HG03558 (cell line): ENCODE measurements at regions not wholly inside any gene's neighbourhood (a gene's known extent, or its start where the extent isn't known, plus 50 kb on each side); places are given as distances from the start of the nearest gene placed in this dataset.
"Not testable (repeated sequence)": the region's sequence is repeated elsewhere in the genome, so short reads cannot be mapped to it uniquely, and the experiment has no call there.

Source experiments
- ATAC-seq: cut with Tn5 transposase; IDR thresholded peaks from one replicate; pipeline ENCODE4 v1.9.1; 2021; ENCODE audit warnings: moderate number of reproducible peaks; ENCODE audit not compliant: unreplicated experiment; ENCODE audit errors: extremely low read depth

- not testable (repeated sequence) for ATAC-seq
Measured at GRCh38 chr6:9290342-9290741, 855.0 kb upstream of the SLC35B3 start.

DNA sequence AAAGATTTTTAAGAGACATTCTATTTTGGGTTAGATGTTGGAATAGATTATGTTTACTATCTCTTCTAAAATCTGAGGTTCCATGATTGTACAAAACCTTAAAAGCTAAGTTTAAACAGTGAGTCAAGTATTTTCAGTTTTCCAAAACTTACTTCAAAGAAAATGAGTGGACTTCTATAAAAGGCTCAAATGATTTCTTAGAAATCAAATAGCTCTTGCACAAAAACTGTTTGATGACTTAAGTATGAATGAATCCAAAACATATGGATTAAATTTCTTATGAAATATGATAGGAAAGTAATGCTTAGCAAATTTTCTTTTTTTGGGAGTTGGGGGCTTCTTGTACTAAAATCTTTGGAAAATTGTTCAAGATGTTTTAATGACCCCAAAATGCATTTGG, 837.3 kb upstream of the SLC35B3 start:
- no peak for ATAC-seq

DNA sequence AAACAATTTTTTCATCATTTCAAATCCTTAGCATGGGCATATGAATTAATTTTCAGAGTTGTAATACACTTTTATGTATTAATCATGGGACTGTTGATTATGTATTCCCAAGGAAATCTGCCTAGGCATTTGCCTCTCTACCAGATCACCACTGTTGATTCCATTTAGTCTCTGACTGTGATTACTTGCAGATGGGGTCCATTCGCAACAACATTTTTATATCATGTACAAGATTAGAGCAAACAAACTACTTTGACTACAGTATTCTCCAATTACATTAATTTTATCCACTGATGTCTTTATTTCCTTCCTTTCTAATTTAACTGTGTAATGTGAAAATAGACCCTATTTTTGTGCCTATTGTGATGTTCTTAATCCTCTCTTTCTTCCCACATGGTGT, 831.4 kb upstream of the SLC35B3 start:
- no peak for ATAC-seq

GRCh38 chr6:9257215-9257614, 821.9 kb upstream of the SLC35B3 start:
- no peak for ATAC-seq

DNA sequence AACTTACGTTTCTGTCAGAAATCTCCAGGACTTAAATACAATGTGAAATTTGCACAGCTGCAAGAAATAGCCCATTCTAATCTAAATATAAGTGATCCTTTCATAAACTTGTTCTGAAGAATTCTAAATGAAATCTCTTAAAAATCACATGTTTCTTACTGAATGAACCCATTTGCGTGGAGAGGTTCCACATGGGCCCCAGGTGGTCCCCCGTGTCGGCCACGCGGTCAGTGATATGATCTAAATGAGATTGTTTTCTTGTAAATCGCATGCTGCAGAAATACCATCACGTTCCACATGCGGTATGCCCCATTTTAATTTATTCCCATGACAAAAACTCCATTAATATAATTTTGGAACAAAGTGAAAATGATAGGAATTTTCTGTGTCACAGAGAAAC, 818.9 kb upstream of the SLC35B3 start:
- no peak for ATAC-seq

- ATAC-seq = no peak
Measured at GRCh38 chr6:9252799-9253198, 817.5 kb upstream of the SLC35B3 start.

DNA sequence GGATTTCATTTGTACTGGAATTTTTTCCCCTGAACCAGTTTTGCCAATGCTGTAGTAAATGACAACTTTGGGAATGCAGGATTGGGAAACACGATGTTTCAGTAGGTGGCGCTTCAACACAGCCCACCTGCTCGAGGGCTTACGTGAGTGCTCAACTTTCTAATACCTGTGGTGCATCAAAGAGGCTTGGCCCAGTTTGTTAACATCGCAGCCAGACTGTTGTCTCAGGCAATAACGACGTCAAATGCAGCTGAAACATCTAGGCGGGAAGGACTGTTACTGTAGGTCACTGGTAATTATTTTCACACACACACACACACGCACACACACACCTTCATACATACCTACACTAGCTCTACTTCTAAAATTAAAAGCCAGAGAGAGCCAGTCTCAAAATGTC, 815.5 kb upstream of the SLC35B3 start:
- no peak for ATAC-seq

- no peak for ATAC-seq
Measured at GRCh38 chr6:9248133-9248532, 812.8 kb upstream of the SLC35B3 start.

DNA sequence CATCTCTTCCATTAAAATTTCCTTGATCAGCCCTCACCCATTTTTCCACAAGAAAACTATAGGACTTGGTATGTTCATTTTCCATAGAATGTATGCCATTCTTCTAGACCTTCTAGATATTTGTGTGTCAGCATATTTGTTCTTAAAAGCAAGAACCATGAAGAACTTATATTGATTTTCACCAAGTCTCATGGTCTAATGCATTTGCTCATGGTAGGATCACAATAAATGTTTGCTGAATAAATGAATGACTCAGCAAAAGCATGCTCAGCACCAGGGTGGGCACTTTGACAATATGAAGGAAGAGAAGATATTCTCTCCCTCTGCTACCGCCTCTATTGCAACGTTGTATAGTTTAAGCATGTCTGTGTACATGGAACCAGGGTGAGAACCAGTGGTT, 805.5 kb upstream of the SLC35B3 start:
- no peak for ATAC-seq

- no peak for ATAC-seq
Measured at GRCh38 chr6:9236443-9236842, 801.1 kb upstream of the SLC35B3 start.

- ATAC-seq = no peak
Measured at GRCh38 chr6:9233686-9234085, 798.3 kb upstream of the SLC35B3 start.

DNA sequence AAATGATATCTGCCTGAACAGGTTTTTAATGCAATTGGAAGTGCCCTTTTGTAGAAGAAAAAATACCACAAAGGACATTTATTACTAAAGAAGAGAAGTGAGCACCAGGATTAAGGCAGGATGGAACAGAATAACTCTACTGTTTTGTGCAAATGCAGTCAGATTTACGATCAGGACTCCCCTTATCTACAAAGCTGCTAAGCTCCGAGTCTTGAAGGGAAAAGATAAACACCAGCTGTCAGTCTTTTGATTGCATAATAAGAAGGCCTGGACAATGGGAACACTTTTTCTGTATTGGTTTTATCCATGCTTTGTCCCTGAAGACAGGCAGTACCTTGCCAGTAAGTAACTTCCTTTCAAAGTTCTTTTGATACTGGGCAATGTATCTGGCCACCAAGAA, 797.9 kb upstream of the SLC35B3 start:
- ATAC-seq = no peak

- no peak for ATAC-seq
Measured at GRCh38 chr6:9225441-9225871, 790.1 kb upstream of the SLC35B3 start.

GRCh38 chr6:9224539-9224938, 789.2 kb upstream of the SLC35B3 start:
- ATAC-seq = no peak

- ATAC-seq = not testable (repeated sequence)
Measured at GRCh38 chr6:9213717-9214116, 778.4 kb upstream of the SLC35B3 start.

DNA sequence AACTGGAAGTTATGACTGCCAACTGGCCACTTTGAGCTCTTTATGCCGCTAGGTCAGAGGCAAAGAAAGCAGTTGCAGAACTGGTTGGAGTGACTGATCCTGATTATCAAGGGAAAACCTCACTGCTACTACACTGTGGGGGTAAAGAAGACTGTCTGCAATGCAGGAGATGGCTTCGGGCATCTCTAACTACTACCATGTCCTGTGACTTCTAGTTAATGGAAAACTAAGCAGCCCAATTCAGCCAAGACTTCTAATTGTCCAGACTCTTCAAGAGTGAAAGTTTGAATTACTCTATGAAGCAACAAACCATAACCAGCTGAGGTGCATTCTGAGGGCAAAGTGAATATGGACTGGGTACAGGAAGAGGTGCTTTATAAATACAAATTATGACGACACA, 773.6 kb upstream of the SLC35B3 start:
- no peak for ATAC-seq

DNA sequence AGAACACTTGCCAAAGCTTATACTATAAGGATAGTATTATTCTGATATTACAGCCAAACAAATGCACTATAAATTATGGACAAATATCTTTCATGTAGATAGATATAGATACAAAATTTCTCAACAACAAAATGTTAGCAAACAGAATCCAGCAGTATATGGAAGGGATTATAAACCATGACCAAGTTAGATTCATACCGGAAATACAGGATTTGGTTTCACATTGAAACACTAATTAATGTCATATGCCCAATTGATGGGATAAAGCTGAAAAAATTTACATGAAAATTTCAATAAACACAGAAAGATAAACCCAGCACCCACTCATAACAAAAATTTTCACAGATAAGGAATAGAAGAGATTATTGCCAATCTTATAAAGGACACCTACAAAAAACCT, 770.3 kb upstream of the SLC35B3 start:
- no peak for ATAC-seq

- no peak for ATAC-seq
Measured at GRCh38 chr6:9204171-9204570, 768.8 kb upstream of the SLC35B3 start.

- ATAC-seq = no peak
Measured at GRCh38 chr6:9200712-9201111, 765.4 kb upstream of the SLC35B3 start.

GRCh38 chr6:9197726-9198125, 762.4 kb upstream of the SLC35B3 start:
- ATAC-seq = no peak

- ATAC-seq = no peak
Measured at GRCh38 chr6:9195322-9195721, 760.0 kb upstream of the SLC35B3 start.

GRCh38 chr6:9192405-9192909, 757.1 kb upstream of the SLC35B3 start:
- ATAC-seq = no peak

GRCh38 chr6:9186148-9186547, 750.8 kb upstream of the SLC35B3 start:
- no peak for ATAC-seq
